Uterus (tissue), 2 donors: ENCODE measurements at regions not wholly inside any gene's neighbourhood (a gene's known extent, or its start where the extent isn't known, plus 50 kb on each side); places are given as distances from the start of the nearest gene placed in this dataset.

ENCODE experiments used
- POLR2A ChIP-seq, 2 donors: fragments of 450-650 bp; IDR thresholded peaks; one replicate each; pipeline ENCODE4 v1.6.1; 2016; ENCODE audit warnings: antibody characterized with exemption in 2 of 2, mild to moderate bottlenecking in 1 of 2, moderate library complexity in 1 of 2
- TF ChIP-seq, protein P1 (sequence below), 4 experiments: fragments of 200-600 bp in 2 of 4; fragments of 450-650 bp in 2 of 4; sonication (generic) in 2 of 4; IDR thresholded peaks; one replicate each; pipeline ENCODE4 v1.5.1; 2016 to 2019; ENCODE audit warnings: antibody characterized with exemption in 4 of 4, mild to moderate bottlenecking in 2 of 4, moderate library complexity in 1 of 4

DNA sequence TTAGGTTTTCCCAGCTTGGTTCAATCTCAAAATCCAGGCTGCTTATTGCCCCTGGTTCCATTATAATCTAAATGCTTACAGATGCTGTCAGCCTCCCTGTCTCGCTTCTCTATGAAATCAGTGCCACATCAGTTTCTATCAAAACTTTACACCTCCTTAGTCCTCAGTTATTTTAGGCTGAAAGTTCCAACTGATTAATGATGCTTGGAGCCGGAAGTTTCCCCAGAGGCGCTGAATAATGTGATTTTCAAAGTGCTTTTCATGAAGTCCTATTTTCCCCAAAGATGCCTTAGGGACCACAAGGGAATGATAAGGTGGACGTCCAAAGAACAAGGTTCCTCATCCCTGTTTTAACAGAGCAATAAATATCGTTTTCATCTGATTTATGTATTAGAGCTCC lies 262.4 kb upstream of the RMST start:
- TF ChIP-seq, protein P1, sequence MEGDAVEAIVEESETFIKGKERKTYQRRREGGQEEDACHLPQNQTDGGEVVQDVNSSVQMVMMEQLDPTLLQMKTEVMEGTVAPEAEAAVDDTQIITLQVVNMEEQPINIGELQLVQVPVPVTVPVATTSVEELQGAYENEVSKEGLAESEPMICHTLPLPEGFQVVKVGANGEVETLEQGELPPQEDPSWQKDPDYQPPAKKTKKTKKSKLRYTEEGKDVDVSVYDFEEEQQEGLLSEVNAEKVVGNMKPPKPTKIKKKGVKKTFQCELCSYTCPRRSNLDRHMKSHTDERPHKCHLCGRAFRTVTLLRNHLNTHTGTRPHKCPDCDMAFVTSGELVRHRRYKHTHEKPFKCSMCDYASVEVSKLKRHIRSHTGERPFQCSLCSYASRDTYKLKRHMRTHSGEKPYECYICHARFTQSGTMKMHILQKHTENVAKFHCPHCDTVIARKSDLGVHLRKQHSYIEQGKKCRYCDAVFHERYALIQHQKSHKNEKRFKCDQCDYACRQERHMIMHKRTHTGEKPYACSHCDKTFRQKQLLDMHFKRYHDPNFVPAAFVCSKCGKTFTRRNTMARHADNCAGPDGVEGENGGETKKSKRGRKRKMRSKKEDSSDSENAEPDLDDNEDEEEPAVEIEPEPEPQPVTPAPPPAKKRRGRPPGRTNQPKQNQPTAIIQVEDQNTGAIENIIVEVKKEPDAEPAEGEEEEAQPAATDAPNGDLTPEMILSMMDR (IDR thresholded peaks at IDR 0.05): no peak
- TF ChIP-seq POLR2A (IDR thresholded peaks at IDR 0.05): no peak
